Lung (tissue), 11 donors: ENCODE measurements at regions not wholly inside any gene's neighbourhood (a gene's known extent, or its start where the extent isn't known, plus 50 kb on each side); places are given as distances from the start of the nearest gene placed in this dataset.

ENCODE experiments used
- ATAC-seq: fragments of 200-7000 bp; cut with Tn5 transposase; one replicate; pipeline ENCODE4 v1.9.1; 2020; ENCODE audit warnings: moderate number of reproducible peaks; ENCODE audit not compliant: insufficient read depth, low FRiP score
- DNase-seq, 3 donors: peaks; one replicate each; pipeline ENCODE4 v3.0.0-alpha.2; 2013 to 2017
- H3K27ac ChIP-seq, 2 donors: one replicate each; pipeline ENCODE4 v1.5.1; 2013; ENCODE audit warnings: mild to moderate bottlenecking in 2 of 2, moderate library complexity in 2 of 2, control low read depth in 1 of 2, inconsistent platforms in 1 of 2, low read depth in 1 of 2, low read length in 1 of 2
- H3K27me3 ChIP-seq, 3 donors: one replicate each; pipeline ENCODE4 v1.5.1; 2013; ENCODE audit warnings: low read length in 2 of 3; ENCODE audit not compliant: control insufficient read depth in 3 of 3, insufficient read depth in 3 of 3
- H3K36me3 ChIP-seq, 4 donors: one replicate each; pipeline ENCODE4 v1.5.1; 2013; ENCODE audit warnings: low read length in 4 of 4, mild to moderate bottlenecking in 1 of 4, moderate library complexity in 1 of 4; ENCODE audit not compliant: control insufficient read depth in 4 of 4, insufficient read depth in 4 of 4
- H3K4me1 ChIP-seq, 5 donors: one replicate each; pipeline ENCODE4 v1.5.1; 2013; ENCODE audit warnings: low read length in 5 of 5, mild to moderate bottlenecking in 2 of 5, moderate library complexity in 1 of 5; ENCODE audit not compliant: control insufficient read depth in 5 of 5, insufficient read depth in 5 of 5
- H3K4me3 ChIP-seq: one replicate; pipeline ENCODE4 v1.5.1; 2013; ENCODE audit warnings: mild to moderate bottlenecking, control low read depth, moderate library complexity
- H3K9ac ChIP-seq, 2 donors: one replicate each; pipeline ENCODE4 v1.5.1; 2013; ENCODE audit warnings: low read length in 2 of 2, control low read depth in 1 of 2; ENCODE audit not compliant: insufficient read depth in 1 of 2
- H3K9me3 ChIP-seq, 4 donors: one replicate each; pipeline ENCODE4 v1.5.1; 2013; ENCODE audit warnings: low read length in 3 of 4, mild to moderate bottlenecking in 1 of 4, moderate library complexity in 1 of 4; ENCODE audit not compliant: control insufficient read depth in 4 of 4, insufficient read depth in 3 of 4
- WGBS, 2 donors: extraction: QIAGEN DNeasy Blood & Tissue Kit; methylation state at CpG; one replicate each; pipeline ENCODE4 v1.1.7; 2013; 5-methylcytosine and 5-hydroxymethylcytosine counted together
- TF ChIP-seq, protein P1 (sequence below): IDR thresholded peaks from 2 replicates; pipeline ENCODE4 v1.5.1; 2012; ENCODE audit warnings: mild to moderate bottlenecking; ENCODE audit errors: control extremely low read depth, extremely low read depth
- donor health status: control.
- donor health status: control.
- donor health status: Bipolar disorder and iron deficiency.
- donor health status: healthy.
- donor health status: DM: yes; HTN: yes; CAD: no.

DNA sequence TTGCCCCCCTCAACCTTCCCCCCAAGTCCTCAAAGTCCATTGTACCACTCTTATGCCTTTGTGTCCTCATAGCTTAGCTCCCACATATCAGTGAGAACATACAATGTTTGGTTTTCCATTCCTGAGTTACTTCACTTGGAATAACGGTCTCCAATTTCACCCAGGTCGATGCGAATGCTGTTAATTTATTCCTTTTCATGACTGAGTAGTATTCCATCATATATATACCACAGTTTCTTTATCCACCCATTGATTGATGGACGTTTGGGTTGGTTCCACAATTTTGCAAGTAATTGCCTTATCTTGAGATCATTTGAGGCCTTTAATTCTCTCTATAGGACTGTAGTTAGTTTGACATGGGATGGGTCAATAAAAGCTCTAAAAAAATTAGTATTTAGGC, 124.7 kb downstream of the ARL4A start:
- Histone ChIP-seq H3K4me1 (peaks cover 0 to 3% (median 0%) of the 10 kb centered on the region in 5 donors), H3K9ac (no peak overlapping the region), H3K9me3 (no peaks in the 10 kb centered on the region), H3K27ac (no peak overlapping the region), H3K36me3 (no peaks in the 10 kb centered on the region), H3K27me3 (no peaks in the 10 kb centered on the region), H3K4me3 (no peak overlapping the region)
- ATAC-seq (no peak), DNase-seq (no peak)
- TF ChIP-seq, protein P1, sequence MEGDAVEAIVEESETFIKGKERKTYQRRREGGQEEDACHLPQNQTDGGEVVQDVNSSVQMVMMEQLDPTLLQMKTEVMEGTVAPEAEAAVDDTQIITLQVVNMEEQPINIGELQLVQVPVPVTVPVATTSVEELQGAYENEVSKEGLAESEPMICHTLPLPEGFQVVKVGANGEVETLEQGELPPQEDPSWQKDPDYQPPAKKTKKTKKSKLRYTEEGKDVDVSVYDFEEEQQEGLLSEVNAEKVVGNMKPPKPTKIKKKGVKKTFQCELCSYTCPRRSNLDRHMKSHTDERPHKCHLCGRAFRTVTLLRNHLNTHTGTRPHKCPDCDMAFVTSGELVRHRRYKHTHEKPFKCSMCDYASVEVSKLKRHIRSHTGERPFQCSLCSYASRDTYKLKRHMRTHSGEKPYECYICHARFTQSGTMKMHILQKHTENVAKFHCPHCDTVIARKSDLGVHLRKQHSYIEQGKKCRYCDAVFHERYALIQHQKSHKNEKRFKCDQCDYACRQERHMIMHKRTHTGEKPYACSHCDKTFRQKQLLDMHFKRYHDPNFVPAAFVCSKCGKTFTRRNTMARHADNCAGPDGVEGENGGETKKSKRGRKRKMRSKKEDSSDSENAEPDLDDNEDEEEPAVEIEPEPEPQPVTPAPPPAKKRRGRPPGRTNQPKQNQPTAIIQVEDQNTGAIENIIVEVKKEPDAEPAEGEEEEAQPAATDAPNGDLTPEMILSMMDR, result no peak
- 85% methylated on average over 4 of the region's 4 CpGs for WGBS, 2 donors

DNA sequence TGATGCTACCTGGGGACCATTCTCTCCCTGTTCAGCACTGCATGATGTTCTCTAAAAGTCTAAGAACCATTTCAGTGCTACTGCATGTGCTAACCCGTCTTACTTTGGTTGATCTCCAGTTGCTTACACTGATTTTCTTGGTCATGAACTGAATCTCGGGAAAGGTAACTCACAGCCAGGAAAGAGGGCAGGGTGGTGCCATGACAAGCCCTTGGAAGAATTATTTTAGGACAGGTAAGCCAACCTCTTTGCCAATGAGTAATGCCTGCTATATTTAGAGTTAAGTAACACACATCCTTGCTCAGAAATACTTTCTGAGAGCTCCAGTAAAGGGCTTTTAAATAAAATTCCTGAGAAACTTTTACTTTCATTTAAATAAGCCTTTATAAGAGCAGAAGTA, 126.7 kb downstream of the ARL4A start:
- DNase-seq (no peak), ATAC-seq (no peak)
- no peak overlapping the region for H3K27ac ChIP-seq
- no peaks in the 10 kb centered on the region for H3K9me3 ChIP-seq
- H3K4me1 ChIP-seq, result peaks cover 0 to 7% (median 0%) of the 10 kb centered on the region in 5 donors
- TF ChIP-seq, protein P1, result no peak
- H3K36me3 ChIP-seq, result no peaks in the 10 kb centered on the region
- no peak overlapping the region for H3K9ac ChIP-seq
- H3K4me3 ChIP-seq, result no peak overlapping the region
- 86% methylated on average over 2 of the region's 2 CpGs for WGBS, 2 donors
- H3K27me3 ChIP-seq, result no peaks in the 10 kb centered on the region

DNA sequence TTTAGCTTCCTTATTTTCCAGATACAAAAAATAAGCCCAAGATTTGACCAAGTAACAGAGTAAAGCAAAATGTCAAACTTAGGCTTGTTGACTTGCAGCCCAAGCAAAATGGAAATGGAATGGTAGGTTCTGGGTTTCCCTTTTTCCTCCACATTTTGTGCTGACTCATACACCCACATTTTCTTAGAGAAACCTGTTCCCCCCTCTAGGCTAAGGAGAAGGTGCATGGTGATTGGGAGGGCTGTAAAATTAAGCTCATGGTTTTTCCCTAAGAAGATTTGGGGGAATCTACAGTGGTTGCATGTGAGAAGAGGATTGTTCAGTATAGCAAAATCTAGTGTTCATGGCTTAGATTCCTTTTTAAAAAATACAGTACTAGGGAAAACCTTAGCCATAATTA, 127.4 kb downstream of the ARL4A start:
- no peak for ATAC-seq
- no peak for DNase-seq

DNA sequence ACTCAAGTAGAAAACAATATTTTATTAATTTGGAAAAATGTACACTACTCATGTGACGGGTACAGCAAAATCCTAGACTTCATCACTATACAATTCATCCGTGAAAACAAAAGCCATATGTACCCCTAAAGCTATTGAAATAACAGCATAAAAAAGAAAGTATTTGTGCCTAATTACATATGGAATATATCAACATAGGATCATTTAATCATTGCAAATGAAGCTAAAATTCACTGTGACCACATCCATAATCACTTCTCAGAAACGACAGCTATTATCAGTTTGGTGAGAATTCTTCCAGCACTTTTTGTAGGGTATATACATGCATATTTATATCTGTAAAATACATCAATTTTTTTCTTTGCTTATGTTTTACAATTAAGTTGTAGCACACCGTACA, 128.0 kb downstream of the ARL4A start:
- Histone ChIP-seq H3K9ac (no peak overlapping the region), H3K36me3 (no peaks in the 10 kb centered on the region), H3K9me3 (no peaks in the 10 kb centered on the region), H3K4me1 (peaks cover 0 to 7% (median 0%) of the 10 kb centered on the region in 5 donors), H3K4me3 (no peak overlapping the region), H3K27ac (no peak overlapping the region), H3K27me3 (no peaks in the 10 kb centered on the region)
- 88 to 90% methylated on average over 4 of the region's 4 CpGs for WGBS, 2 donors
- no peak for ATAC-seq
- DNase-seq, result no peak
- TF ChIP-seq, protein P1, result no peak

More for the DNA sequence above, 127.4 kb downstream of the ARL4A start:
- Histone ChIP-seq H3K27me3 (no peaks in the 10 kb centered on the region), H3K9me3 (no peaks in the 10 kb centered on the region), H3K36me3 (no peaks in the 10 kb centered on the region), H3K9ac (no peak overlapping the region), H3K4me1 (peaks cover 0 to 7% (median 0%) of the 10 kb centered on the region in 5 donors), H3K4me3 (no peak overlapping the region), H3K27ac (no peak overlapping the region)
- TF ChIP-seq, protein P1, result no peak
